HL-60 (cell line): ENCODE measurements at regions not wholly inside any gene's neighbourhood (a gene's known extent, or its start where the extent isn't known, plus 50 kb on each side); places are given as distances from the start of the nearest gene placed in this dataset.

Experiments
- CTCF ChIP-seq: IDR thresholded peaks from one replicate; pipeline ENCODE4 v1.5.1; 2011; ENCODE audit warnings: low read length, control low read depth, inconsistent platforms; ENCODE audit not compliant: insufficient read depth
- POLR2AphosphoS5 ChIP-seq: IDR thresholded peaks from 2 replicates; pipeline ENCODE4 v1.6.1; 2012; ENCODE audit warnings: low read depth

GRCh38 chr9:80049096-80049782, 477.5 kb downstream of the TLE4 start:
- TF ChIP-seq POLR2AphosphoS5 (no peak), CTCF (no peak)
